ENCODE measurements at regions not wholly inside any gene's neighbourhood (a gene's known extent, or its start where the extent isn't known, plus 50 kb on each side); places are given as distances from the start of the nearest gene placed in this dataset.

DNA sequence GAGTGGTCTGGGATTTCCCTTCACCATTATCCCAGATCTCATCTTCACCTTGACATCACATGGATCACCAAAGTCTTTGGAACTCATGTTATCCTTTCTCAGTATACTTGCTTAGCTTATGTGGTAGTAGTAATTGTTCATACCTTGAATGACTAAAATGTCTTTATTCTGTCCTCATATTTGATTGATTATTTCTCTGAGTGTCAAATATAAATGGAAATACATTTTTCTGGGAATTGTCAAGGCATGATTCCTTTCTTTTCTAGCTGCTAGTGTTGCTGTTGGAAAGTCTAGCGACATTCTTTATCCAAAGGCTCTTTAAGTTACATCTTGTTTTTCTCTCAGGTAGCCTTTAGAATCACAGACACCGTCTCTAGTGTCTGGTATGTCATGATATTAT is 334.4 kb downstream of the CMPK2 start:
- TF ChIP-seq POLR2A (IDR thresholded peaks at IDR 0.05; ENCODE audit: borderline replicate concordance, extremely low read depth, insufficient read depth, insufficient read length) (no peak), POLR2AphosphoS5 (IDR thresholded peaks at IDR 0.05; ENCODE audit: low read depth, low read length) (no peak), EZH2phosphoT487 (IDR thresholded peaks at IDR 0.05; ENCODE audit: borderline replicate concordance) (no peak), CEBPB (IDR thresholded peaks at IDR 0.05; ENCODE audit: low read depth) (no peak), EZH2 (IDR thresholded peaks at IDR 0.05) (no peak), SRF (IDR thresholded peaks at IDR 0.05; ENCODE audit: low read depth) (no peak)
- TF ChIP-seq, protein P1, sequence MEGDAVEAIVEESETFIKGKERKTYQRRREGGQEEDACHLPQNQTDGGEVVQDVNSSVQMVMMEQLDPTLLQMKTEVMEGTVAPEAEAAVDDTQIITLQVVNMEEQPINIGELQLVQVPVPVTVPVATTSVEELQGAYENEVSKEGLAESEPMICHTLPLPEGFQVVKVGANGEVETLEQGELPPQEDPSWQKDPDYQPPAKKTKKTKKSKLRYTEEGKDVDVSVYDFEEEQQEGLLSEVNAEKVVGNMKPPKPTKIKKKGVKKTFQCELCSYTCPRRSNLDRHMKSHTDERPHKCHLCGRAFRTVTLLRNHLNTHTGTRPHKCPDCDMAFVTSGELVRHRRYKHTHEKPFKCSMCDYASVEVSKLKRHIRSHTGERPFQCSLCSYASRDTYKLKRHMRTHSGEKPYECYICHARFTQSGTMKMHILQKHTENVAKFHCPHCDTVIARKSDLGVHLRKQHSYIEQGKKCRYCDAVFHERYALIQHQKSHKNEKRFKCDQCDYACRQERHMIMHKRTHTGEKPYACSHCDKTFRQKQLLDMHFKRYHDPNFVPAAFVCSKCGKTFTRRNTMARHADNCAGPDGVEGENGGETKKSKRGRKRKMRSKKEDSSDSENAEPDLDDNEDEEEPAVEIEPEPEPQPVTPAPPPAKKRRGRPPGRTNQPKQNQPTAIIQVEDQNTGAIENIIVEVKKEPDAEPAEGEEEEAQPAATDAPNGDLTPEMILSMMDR (IDR thresholded peaks at IDR 0.05 in 2 of 3, conservative IDR thresholded peaks at IDR 0.05 in 1 of 3; ENCODE audit: borderline replicate concordance in 1 of 3, insufficient read depth in 1 of 3, low read depth in 2 of 3, low read length in 2 of 3) = no peak

All from HCT116 (cell line).